OCI-LY3 (cell line): ENCODE measurements at regions not wholly inside any gene's neighbourhood (a gene's known extent, or its start where the extent isn't known, plus 50 kb on each side); places are given as distances from the start of the nearest gene placed in this dataset.

Experiments used
- CTCF ChIP-seq: fragments of 200-600, 300-600 bp; sonication (generic); IDR thresholded peaks from 2 replicates; pipeline ENCODE4 v1.5.1; 2014; ENCODE audit warnings: antibody characterized with exemption, low read length, low read depth
- EZH2phosphoT487 ChIP-seq: fragments of 200-600 bp; shearing (Covaris generic); IDR thresholded peaks from 2 replicates; pipeline ENCODE4 v1.6.1; 2018; ENCODE audit warnings: antibody characterized with exemption, mixed run types, low read depth

- TF ChIP-seq CTCF (no peak), EZH2phosphoT487 (no peak)
These were observed 205.9 kb downstream of the ZIC1 start for GRCh38 chr3:147615035-147615434.
